Brain microvascular endothelial cell (primary cell): ENCODE measurements at regions not wholly inside any gene's neighbourhood (a gene's known extent, or its start where the extent isn't known, plus 50 kb on each side); places are given as distances from the start of the nearest gene placed in this dataset.
A peak's percentile ranks its signal among the peaks of the same experiment; 100 is the strongest.
"Not testable (repeated sequence)": the region's sequence is repeated elsewhere in the genome, so short reads cannot be mapped to it uniquely, and the experiment has no call there.

Experiments used
- DNase-seq: peaks from one replicate; pipeline ENCODE4 v3.0.0-alpha.2; 2020
- H3K27ac ChIP-seq: fragments of 250-450 bp; sonication (Bioruptor Pico); 2 replicates; pipeline ENCODE4 v1.5.1; 2020; ENCODE audit warnings: mild to moderate bottlenecking, moderate library complexity
- H3K27me3 ChIP-seq: fragments of 250-450 bp; sonication (Bioruptor Pico); replicated peaks from 2 replicates; pipeline ENCODE4 v1.5.1; 2020; ENCODE audit warnings: mild to moderate bottlenecking
- H3K36me3 ChIP-seq: fragments of 250-450 bp; sonication (Bioruptor Pico); replicated peaks from 2 replicates; pipeline ENCODE4 v1.5.1; 2020; ENCODE audit warnings: mild to moderate bottlenecking
- H3K4me3 ChIP-seq: 2 replicates; pipeline ENCODE4 v1.5.1; 2011; ENCODE audit warnings: low read depth, mild to moderate bottlenecking, control low read depth, low read length, moderate library complexity
- in situ Hi-C: cut with HindIII; loops from 2 replicates; pipeline ENCODE4 v1.10.0; 2017; ENCODE audit warnings: low sequenced_read_pairs, low pct_ligation_motif_present
- TF ChIP-seq, protein P1 (sequence below): IDR thresholded peaks from 2 replicates; pipeline ENCODE4 v1.5.1; 2011; ENCODE audit warnings: low read depth, mild to moderate bottlenecking, moderate library complexity, low read length, control low read depth, inconsistent platforms; ENCODE audit errors: missing control alignments

DNA sequence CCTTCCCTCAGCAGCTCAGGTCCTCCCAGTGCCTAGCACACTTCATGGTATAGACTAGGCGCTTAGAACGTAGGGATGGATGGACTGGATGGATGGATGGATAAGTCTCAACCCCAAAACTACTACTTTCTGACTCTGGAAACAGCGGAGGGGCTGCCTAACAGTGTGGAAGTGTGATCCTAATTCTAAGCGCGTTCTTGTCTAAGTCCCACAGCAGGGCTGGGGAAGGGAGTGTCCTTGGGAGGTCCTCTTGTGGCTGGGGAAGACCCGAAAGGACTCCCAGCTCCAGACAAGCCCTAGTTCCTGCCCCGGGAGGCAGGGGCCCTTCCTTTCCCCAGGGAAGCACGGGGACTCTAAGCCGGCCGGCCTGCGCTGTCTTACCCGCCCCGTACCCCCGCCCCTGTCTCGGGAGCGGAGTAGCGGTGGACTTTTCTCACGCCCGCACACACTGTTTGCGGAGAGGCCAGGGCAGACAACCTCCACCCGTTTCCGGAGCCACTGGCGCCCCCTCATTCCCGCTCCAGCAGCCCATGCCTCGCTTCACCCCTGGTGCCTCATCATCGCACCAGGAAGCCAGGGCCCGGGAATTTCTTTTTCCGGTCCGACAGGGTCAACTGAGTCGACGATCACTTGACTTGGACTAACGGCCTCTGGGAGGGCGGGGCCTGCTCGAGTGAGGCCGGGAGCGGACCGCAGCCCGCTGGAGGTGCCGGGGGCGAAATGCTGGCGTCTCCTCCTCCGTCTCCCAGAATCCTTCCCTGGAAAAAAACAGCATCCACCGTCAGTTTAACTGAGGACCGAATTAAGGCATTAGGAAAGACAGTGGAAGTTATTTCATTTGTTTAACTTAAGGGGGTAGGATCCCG is 133.3 kb downstream of the TBC1D2B start:
- Histone ChIP-seq H3K36me3 (no peaks in the 10 kb centered on the region), H3K4me3 (peak overlapping the region; percentile 49), H3K27ac (peak overlapping the region; percentile 49), H3K27me3 (no peaks in the 10 kb centered on the region)
- TF ChIP-seq, protein P1, sequence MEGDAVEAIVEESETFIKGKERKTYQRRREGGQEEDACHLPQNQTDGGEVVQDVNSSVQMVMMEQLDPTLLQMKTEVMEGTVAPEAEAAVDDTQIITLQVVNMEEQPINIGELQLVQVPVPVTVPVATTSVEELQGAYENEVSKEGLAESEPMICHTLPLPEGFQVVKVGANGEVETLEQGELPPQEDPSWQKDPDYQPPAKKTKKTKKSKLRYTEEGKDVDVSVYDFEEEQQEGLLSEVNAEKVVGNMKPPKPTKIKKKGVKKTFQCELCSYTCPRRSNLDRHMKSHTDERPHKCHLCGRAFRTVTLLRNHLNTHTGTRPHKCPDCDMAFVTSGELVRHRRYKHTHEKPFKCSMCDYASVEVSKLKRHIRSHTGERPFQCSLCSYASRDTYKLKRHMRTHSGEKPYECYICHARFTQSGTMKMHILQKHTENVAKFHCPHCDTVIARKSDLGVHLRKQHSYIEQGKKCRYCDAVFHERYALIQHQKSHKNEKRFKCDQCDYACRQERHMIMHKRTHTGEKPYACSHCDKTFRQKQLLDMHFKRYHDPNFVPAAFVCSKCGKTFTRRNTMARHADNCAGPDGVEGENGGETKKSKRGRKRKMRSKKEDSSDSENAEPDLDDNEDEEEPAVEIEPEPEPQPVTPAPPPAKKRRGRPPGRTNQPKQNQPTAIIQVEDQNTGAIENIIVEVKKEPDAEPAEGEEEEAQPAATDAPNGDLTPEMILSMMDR, result peak; percentile 7
- in situ Hi-C loops, result no loop called here
- peak; percentile 78 for DNase-seq

DNA sequence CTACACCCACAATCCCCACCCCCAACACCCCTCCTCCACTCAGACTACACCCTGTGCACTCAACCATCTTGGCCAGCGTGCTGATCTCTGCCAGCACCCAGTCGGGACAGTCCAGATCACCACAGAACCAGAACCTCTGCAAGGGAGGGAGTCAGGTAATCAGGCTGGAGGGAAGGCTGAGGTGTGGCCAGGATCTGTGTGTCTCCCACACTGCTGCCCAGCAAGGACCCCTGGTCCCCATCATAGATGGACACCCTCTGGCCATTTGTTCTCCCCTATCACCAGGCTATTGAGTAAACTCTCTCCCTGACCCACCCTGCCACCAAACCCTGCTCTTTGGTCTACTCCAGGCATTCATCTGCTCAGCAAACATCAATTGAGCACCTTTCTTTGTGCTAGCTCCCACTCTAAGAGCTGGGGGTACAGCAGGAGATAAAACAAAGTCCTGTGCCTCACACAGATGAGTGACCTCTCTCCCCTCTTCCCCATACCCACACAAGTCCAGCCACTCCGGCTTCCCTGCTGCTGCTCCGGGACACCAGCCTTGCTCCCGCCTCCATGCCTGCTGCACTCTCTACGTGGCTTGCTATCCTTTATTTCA is 134.8 kb downstream of the TBC1D2B start:
- H3K27ac ChIP-seq, result no peak overlapping the region
- H3K4me3 ChIP-seq, result no peak overlapping the region
- DNase-seq, result no peak
- no peaks in the 10 kb centered on the region for H3K36me3 ChIP-seq
- in situ Hi-C loops, result no loop called here
- TF ChIP-seq, protein P1, result no peak
- H3K27me3 ChIP-seq, result no peaks in the 10 kb centered on the region

DNA sequence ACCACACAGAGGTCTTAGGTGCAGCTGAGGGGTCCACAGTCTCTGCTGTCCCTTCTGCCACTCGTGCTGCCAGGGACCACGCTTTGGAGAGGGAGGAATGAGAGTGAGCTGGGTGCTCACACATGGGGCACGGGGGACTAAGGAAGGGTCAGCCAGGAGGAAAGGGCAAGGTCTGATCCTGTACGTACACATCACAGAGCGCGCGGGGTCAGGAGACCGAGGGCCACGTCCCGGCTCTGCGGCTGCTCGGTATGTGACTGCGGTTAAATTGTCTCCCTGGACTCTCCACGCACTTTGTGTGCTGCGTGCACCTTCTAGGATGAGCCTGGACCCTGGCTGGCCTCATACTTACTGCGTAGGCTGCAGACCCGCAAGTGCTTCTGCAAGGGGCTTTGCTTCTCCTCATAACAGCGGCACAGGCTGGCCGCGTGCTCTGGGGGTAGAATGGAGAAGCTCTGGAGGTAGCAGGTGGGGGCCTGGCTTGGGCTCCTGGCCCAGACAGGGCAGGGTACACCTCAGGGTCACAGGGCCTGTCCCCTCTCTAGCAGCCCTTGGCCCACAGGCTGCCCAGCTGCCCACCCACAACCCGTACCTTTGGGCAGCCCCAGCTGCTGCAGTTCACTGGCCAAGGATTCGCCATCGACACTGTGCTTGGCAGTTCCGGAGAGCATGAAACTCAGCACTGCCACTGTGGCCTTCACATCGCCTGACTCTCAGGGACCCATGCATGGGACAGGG is 136.3 kb downstream of the TBC1D2B start:
- H3K36me3 ChIP-seq, H3K4me3 ChIP-seq, DNase-seq, H3K27ac ChIP-seq, H3K27me3 ChIP-seq, in situ Hi-C loops: not testable (repeated sequence)

DNA sequence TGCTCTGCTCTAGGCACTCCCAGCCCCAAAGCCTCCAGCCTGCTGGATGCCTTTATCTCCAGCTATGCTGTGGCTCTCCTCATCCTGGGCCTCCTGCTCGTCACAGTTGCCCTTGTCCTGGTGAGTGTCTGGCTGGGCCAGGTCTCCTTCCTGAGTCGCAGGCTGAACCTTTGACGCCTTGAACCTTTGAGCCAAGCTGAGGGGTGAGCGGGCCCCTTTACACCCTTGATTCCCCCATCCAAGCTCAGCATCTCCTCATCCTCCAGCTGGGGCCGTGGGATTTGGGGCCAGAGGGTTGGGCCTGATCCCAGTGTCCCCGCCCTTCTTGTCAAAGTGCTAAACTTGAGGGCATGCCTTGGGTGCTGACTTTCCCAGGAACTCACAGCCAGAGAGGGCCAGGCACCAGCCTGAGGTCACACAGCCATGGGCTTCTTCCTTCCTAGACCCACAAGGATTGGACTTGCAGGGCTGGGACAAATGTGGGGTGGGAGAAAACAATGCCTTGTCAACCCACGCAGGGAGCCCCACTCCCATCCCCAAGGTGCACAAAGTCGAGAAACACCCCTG is 137.0 kb downstream of the TBC1D2B start:
- H3K36me3 ChIP-seq, result no peaks in the 10 kb centered on the region
- in situ Hi-C loops, result no loop called here
- DNase-seq, result no peak
- no peaks in the 10 kb centered on the region for H3K27me3 ChIP-seq
- TF ChIP-seq, protein P1, result no peak
- no peak overlapping the region for H3K4me3 ChIP-seq
- no peak overlapping the region for H3K27ac ChIP-seq

DNA sequence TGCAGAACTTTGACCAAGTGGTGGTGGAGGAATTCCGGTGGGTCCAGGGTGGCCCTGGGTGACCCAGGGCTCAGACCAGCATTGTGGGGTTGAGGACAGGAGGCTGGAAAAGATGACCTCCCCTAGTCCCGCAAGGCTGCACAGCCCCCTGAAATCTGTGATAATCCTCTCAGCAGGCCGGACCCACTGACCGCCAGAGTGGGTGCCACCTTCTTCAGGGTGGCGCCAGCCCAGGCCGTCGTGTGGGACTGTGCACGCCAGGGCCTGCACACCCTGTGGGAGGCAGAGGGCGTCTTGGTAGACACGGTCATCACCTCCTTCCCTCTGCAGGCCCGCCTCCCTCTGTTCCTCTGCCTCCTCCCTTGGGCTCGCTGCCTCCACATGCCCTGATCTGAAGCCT is 137.7 kb downstream of the TBC1D2B start:
- no peaks in the 10 kb centered on the region for H3K27me3 ChIP-seq
- TF ChIP-seq, protein P1, result no peak
- in situ Hi-C loops, result no loop called here
- H3K27ac ChIP-seq, result no peak overlapping the region
- no peak overlapping the region for H3K4me3 ChIP-seq
- no peak for DNase-seq
- H3K36me3 ChIP-seq, result no peaks in the 10 kb centered on the region

DNA sequence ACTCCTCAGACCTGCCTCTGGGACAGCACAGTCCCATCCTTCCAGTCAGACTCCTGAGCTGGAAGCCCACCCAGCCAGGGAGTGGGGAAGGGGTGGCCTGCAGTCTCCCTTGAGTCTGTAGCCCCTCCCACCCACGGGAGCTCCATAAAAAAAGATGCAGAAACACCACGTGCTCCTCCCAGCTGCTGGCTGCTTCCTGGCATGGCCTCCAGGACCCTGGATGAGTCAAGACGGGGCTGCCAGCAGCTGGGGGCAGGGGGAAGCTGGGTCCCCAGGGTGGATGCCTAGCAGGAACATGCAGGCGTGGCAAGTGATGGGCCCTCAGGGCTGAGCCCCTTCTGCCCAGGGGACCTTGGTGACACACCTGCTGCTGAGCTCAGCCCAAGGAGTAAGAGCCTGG is 138.5 kb downstream of the TBC1D2B start:
- DNase-seq, H3K36me3 ChIP-seq, H3K27ac ChIP-seq, in situ Hi-C loops, H3K4me3 ChIP-seq, H3K27me3 ChIP-seq: not testable (repeated sequence)

DNA sequence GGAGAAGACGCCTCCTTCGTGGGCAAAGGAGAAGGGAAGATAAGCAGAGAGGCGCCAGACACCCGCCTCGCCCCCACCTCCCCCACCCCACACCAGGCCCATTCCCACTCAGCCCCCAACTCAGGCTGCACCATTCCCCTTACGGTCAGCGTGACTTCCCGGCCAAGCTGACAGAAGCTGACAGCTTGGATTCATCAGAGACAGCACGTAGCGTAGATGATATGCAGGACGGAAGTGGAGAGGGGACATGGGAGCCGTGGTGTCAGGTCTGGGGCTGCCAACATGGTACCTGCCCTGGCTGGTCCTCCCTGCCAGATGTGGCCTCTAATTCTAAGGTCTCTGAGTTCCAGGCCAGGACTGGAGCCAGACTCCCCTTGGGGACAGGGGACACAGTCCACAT is 139.0 kb downstream of the TBC1D2B start:
- H3K4me3 ChIP-seq, H3K36me3 ChIP-seq, H3K27me3 ChIP-seq, in situ Hi-C loops, DNase-seq, H3K27ac ChIP-seq: not testable (repeated sequence)

DNA sequence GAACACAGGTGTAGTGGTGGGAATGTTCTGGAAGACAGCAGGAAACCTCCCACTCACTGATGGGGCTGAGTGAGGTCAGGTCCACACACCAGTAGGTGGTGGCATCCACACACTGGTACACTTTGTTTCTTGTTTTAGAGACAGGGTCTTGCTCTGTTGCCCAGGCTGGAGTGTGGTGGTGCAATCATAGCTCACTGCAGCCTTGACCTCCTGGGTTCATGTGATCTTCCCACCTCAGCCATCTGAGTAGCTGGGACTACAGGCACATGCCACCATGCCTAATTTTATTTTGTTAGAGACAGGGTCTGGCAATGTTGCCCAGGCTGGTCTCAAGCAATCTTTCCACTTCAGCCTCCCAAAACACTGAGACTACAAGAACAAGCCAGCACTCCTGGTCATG is 140.9 kb downstream of the TBC1D2B start:
- H3K36me3 ChIP-seq, H3K4me3 ChIP-seq, H3K27ac ChIP-seq, DNase-seq, H3K27me3 ChIP-seq, in situ Hi-C loops: not testable (repeated sequence)

DNA sequence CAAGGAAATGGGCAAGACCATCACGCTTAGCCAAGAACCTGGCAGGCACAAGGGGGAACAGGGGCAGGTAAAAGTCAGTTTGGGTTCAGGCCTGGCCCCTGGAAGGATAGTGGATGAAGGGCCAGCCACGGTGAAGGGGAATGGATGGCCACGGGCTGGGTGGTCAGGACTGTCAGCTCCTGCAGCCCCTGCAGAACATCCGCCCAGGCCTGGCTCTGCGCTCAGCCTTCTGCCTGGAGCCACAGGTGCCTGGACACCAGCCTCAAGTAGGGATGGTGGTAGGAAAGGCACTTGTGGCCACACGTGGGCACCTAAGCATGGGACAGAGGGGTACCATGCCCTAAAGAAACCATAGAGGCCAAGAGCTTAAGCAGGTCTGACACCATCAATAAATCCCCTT is 143.0 kb downstream of the TBC1D2B start:
- H3K27ac ChIP-seq, DNase-seq, H3K4me3 ChIP-seq, H3K27me3 ChIP-seq, H3K36me3 ChIP-seq, in situ Hi-C loops: not testable (repeated sequence)

DNA sequence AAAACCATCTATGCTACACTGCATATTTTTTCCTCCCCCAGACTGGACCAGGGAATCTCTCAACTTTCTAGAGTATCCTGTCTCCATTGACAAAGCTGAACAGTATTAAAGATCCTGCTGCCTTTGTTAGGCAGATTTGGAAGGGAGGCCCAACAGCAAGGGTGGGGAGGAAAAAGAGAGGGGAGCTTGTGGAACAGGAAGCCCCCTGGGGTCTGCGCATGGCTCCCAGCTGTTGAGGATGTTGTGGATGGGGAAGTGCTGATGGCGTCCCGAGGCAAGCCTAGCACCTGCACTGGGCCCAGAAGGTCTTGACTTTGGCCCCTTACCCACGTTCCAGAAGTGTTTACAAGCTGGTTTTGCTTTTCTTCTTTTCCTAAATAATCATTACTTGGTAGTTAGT is 146.6 kb downstream of the TBC1D2B start:
- H3K36me3 ChIP-seq, in situ Hi-C loops, H3K27ac ChIP-seq, H3K27me3 ChIP-seq, H3K4me3 ChIP-seq, DNase-seq: not testable (repeated sequence)
